Upper lobe of left lung (tissue), 4 donors: ENCODE measurements at regions not wholly inside any gene's neighbourhood (a gene's known extent, or its start where the extent isn't known, plus 50 kb on each side); places are given as distances from the start of the nearest gene placed in this dataset.

Experiments used
- CTCF ChIP-seq, 6 experiments: fragments of 450-650 bp in 4 of 6; fragments of 200-600 bp in 2 of 6; sonication (generic) in 2 of 6; IDR thresholded peaks; one replicate each; pipeline ENCODE4 v1.5.1; 2016 to 2019; ENCODE audit warnings: antibody characterized with exemption in 6 of 6
- EP300 ChIP-seq, 4 donors: sonication (generic); formaldehyde crosslinking; IDR thresholded peaks; one replicate each; pipeline ENCODE4 v1.5.1; 2017; ENCODE audit warnings: antibody characterized with exemption in 4 of 4, control low read depth in 2 of 4
- POLR2AphosphoS5 ChIP-seq, 2 donors: sonication (generic); formaldehyde crosslinking; IDR thresholded peaks; one replicate each; pipeline ENCODE4 v1.5.1; 2017; ENCODE audit warnings: antibody characterized with exemption in 2 of 2

- no peak for TF ChIP-seq POLR2AphosphoS5 (IDR thresholded peaks at IDR 0.05)
- TF ChIP-seq CTCF (IDR thresholded peaks at IDR 0.05) = no peak
- no peak for TF ChIP-seq EP300 (IDR thresholded peaks at IDR 0.05)
Measured at GRCh38 chr6:108738684-108739416, 109.4 kb upstream of the ARMC2 start.
